SK-N-SH (cell line): ENCODE measurements at regions not wholly inside any gene's neighbourhood (a gene's known extent, or its start where the extent isn't known, plus 50 kb on each side); places are given as distances from the start of the nearest gene placed in this dataset.

Experiments used
- MEF2A ChIP-seq: IDR thresholded peaks from 2 replicates; pipeline ENCODE4 v1.4.0; 2012; ENCODE audit warnings: low read depth, borderline replicate concordance
- TAF1 ChIP-seq: IDR thresholded peaks from 2 replicates; pipeline ENCODE4 v1.6.1; 2012; ENCODE audit warnings: low read depth, mild to moderate bottlenecking, low read length, moderate library complexity, borderline replicate concordance

- no peak for TF ChIP-seq MEF2A
- TF ChIP-seq TAF1 = no peak
Measured at GRCh38 chr5:72015103-72015548, 92.1 kb upstream of the MAP1B start.
